MM.1S (cell line): ENCODE measurements at regions not wholly inside any gene's neighbourhood (a gene's known extent, or its start where the extent isn't known, plus 50 kb on each side); places are given as distances from the start of the nearest gene placed in this dataset.

Source experiments
- DNase-seq: peaks from one replicate; pipeline ENCODE4 v3.0.0-alpha.2; 2015
- H2AFZ ChIP-seq: fragments of 300-600 bp; sonication (generic); 2 replicates; pipeline ENCODE4 v1.6.0; 2016; ENCODE audit warnings: antibody characterized with exemption, low read length
- H3F3A ChIP-seq: fragments of 300-600 bp; sonication (generic); 2 replicates; pipeline ENCODE4 v1.6.1; 2016; ENCODE audit warnings: mild to moderate bottlenecking, antibody characterized with exemption, low read length, moderate library complexity, mixed read lengths; ENCODE audit not compliant: insufficient read depth
- H3K27ac ChIP-seq: fragments of 300-600 bp; sonication (generic); 2 replicates; pipeline ENCODE4 v1.5.1; 2016; ENCODE audit warnings: mild to moderate bottlenecking, low read length
- H3K27me3 ChIP-seq: fragments of 300-600 bp; sonication (generic); replicated peaks from 2 replicates; pipeline ENCODE4 v1.6.0; 2016; ENCODE audit warnings: low read length; ENCODE audit not compliant: insufficient read depth
- H3K36me3 ChIP-seq: fragments of 300-600 bp; sonication (generic); replicated peaks from 2 replicates; pipeline ENCODE4 v1.6.1; 2016; ENCODE audit warnings: mild to moderate bottlenecking, low read length, mixed read lengths; ENCODE audit not compliant: insufficient read depth
- H3K4me1 ChIP-seq: fragments of 300-600 bp; sonication (generic); 2 replicates; pipeline ENCODE4 v1.6.1; 2016; ENCODE audit warnings: low read length, mixed read lengths
- H3K4me2 ChIP-seq: fragments of 300-600 bp; sonication (generic); 2 replicates; pipeline ENCODE4 v1.6.0; 2016; ENCODE audit warnings: low read depth, low read length
- H3K4me3 ChIP-seq: fragments of 300-600 bp; sonication (generic); 2 replicates; pipeline ENCODE4 v1.5.1; 2016; ENCODE audit warnings: low read length, mixed read lengths
- H3K79me2 ChIP-seq: fragments of 300-600 bp; sonication (generic); 2 replicates; pipeline ENCODE4 v1.6.1; 2016; ENCODE audit warnings: mixed run types, low read length, mixed read lengths
- H3K9ac ChIP-seq: fragments of 300-600 bp; sonication (generic); 2 replicates; pipeline ENCODE4 v1.6.1; 2016; ENCODE audit warnings: low read length, mixed read lengths
- H3K9me2 ChIP-seq: fragments of 300-600 bp; sonication (generic); replicated peaks from 2 replicates; pipeline ENCODE4 v1.6.1; 2016; ENCODE audit warnings: mild to moderate bottlenecking, low read length, mixed read lengths; ENCODE audit not compliant: insufficient read depth
- H3K9me3 ChIP-seq: fragments of 300-600 bp; sonication (generic); replicated peaks from 2 replicates; pipeline ENCODE4 v1.6.1; 2016; ENCODE audit warnings: mild to moderate bottlenecking, low read length, mixed read lengths; ENCODE audit not compliant: insufficient read depth
- H4K20me1 ChIP-seq: fragments of 300-600 bp; sonication (generic); 2 replicates; pipeline ENCODE4 v1.6.1; 2016; ENCODE audit warnings: mild to moderate bottlenecking, low read length, moderate library complexity, mixed read lengths; ENCODE audit not compliant: insufficient read depth
- EZH2 ChIP-seq: fragments of 300-600 bp; sonication (generic); optimal IDR thresholded peaks from 2 replicates; pipeline ENCODE3; 2017; ENCODE audit warnings: low read depth, mild to moderate bottlenecking, antibody characterized with exemption, low read length, mixed read lengths
- EZH2phosphoT487 ChIP-seq: fragments of 300-600 bp; sonication (generic); IDR thresholded peaks from 2 replicates; pipeline ENCODE4 v1.6.1; 2018; ENCODE audit warnings: antibody characterized with exemption, low read length
- TF ChIP-seq, protein P1 (sequence below): fragments of 300-600 bp; sonication (generic); IDR thresholded peaks from 2 replicates; pipeline ENCODE4 v1.5.1; 2016; ENCODE audit warnings: antibody characterized with exemption, low read length, mixed read lengths

DNA sequence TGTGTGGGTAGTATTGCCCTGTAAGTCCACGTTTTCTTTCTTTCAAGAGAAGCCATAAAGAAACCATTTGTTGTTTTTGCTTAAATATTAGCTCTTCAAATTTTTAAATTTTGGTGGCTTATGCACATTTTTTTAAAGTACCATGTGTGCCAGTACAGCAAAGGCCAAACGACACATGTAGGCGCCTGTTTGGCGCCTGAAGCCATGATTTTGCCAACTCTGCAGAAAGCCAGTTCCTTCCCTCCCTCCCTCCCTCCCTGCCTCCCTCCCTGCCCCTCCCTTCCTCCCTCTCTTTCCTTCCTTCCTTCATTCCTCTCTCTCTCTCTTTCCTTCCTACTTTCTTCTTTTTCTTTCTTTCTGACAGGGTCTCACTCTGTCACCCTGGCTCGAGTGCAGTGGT, 65.9 kb upstream of the LIMCH1 start:
- H2AFZ ChIP-seq = no peak overlapping the region
- H3K9me3 ChIP-seq = no peaks in the 10 kb centered on the region
- H3F3A ChIP-seq = no peaks in the 10 kb centered on the region
- H3K79me2 ChIP-seq = no peaks in the 10 kb centered on the region
- no peaks in the 10 kb centered on the region for H3K9me2 ChIP-seq
- H3K27ac ChIP-seq = no peak overlapping the region
- H3K4me1 ChIP-seq = no peaks in the 10 kb centered on the region
- no peaks in the 10 kb centered on the region for H4K20me1 ChIP-seq
- no peak overlapping the region for H3K9ac ChIP-seq
- no peaks in the 10 kb centered on the region for H3K36me3 ChIP-seq
- H3K27me3 ChIP-seq = no peaks in the 10 kb centered on the region
- no peak for DNase-seq
- no peak overlapping the region for H3K4me2 ChIP-seq
- no peak overlapping the region for H3K4me3 ChIP-seq
- TF ChIP-seq EZH2phosphoT487 (no peak), EZH2 (no peak)
- TF ChIP-seq, protein P1, sequence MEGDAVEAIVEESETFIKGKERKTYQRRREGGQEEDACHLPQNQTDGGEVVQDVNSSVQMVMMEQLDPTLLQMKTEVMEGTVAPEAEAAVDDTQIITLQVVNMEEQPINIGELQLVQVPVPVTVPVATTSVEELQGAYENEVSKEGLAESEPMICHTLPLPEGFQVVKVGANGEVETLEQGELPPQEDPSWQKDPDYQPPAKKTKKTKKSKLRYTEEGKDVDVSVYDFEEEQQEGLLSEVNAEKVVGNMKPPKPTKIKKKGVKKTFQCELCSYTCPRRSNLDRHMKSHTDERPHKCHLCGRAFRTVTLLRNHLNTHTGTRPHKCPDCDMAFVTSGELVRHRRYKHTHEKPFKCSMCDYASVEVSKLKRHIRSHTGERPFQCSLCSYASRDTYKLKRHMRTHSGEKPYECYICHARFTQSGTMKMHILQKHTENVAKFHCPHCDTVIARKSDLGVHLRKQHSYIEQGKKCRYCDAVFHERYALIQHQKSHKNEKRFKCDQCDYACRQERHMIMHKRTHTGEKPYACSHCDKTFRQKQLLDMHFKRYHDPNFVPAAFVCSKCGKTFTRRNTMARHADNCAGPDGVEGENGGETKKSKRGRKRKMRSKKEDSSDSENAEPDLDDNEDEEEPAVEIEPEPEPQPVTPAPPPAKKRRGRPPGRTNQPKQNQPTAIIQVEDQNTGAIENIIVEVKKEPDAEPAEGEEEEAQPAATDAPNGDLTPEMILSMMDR = no peak

DNA sequence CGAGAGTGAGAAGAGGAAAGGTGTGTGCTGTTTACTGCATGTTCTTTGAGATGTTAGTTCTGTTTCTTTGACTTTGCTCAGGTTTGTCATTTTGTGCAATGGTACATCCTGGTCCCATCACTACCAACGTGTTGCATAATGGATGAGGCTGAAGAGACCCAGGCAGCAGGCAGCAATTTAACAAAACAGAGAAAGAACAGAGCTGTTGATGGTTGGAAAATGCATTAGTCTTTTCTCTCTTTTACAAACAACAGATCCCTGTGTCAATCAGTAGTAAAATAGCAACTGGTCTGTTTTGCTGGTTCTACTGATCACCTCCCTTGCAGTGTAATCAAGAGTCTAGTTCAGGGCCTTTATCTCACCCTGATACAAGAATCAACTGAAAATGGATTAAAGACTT, 64.8 kb upstream of the LIMCH1 start:
- Histone ChIP-seq H3K9me3 (no peaks in the 10 kb centered on the region), H3F3A (no peaks in the 10 kb centered on the region), H3K4me2 (no peak overlapping the region), H3K4me1 (no peaks in the 10 kb centered on the region), H4K20me1 (no peaks in the 10 kb centered on the region), H3K79me2 (no peaks in the 10 kb centered on the region), H3K9ac (no peak overlapping the region), H3K27ac (no peak overlapping the region), H3K27me3 (no peaks in the 10 kb centered on the region), H3K36me3 (no peaks in the 10 kb centered on the region), H3K4me3 (no peak overlapping the region), H2AFZ (no peak overlapping the region), H3K9me2 (no peaks in the 10 kb centered on the region)
- TF ChIP-seq, protein P1 = no peak
- TF ChIP-seq EZH2 (no peak), EZH2phosphoT487 (no peak)
- no peak for DNase-seq

DNA sequence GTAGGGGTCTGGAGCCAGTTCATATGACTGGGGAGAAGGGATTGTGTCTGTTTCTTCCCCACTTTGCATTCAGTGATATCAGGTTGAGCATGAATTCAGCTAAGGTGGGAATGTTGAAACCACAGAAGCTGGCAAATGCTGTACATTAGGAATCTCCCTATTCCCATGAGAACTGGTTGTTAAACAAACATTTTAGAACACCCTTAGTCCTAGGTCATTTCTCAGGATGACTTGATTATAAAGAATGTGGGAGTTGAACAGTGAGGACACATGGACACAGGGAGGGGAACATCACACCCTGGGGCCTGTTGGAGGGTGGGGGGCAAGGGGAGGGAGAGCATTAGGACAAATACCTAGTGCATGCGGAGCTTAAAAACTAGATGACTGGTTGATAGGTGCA, 62.6 kb upstream of the LIMCH1 start:
- H3K79me2 ChIP-seq = no peaks in the 10 kb centered on the region
- no peak overlapping the region for H3K9ac ChIP-seq
- DNase-seq = no peak

More for the DNA sequence above, 62.6 kb upstream of the LIMCH1 start:
- H2AFZ ChIP-seq = no peak overlapping the region
- TF ChIP-seq EZH2phosphoT487 = no peak
- TF ChIP-seq, protein P1 = no peak
- no peak for TF ChIP-seq EZH2
- no peak overlapping the region for H3K4me3 ChIP-seq
- no peaks in the 10 kb centered on the region for H3F3A ChIP-seq
- no peak overlapping the region for H3K4me2 ChIP-seq
- no peaks in the 10 kb centered on the region for H3K9me3 ChIP-seq
- H3K27ac ChIP-seq = no peak overlapping the region
- H3K9me2 ChIP-seq = no peaks in the 10 kb centered on the region
- H3K36me3 ChIP-seq = no peaks in the 10 kb centered on the region
- no peaks in the 10 kb centered on the region for H3K27me3 ChIP-seq
- H3K4me1 ChIP-seq = no peaks in the 10 kb centered on the region
- H4K20me1 ChIP-seq = no peaks in the 10 kb centered on the region
